SIG-M5 treated with dmso at 0.1 percent for 504 hours (cell line): ENCODE measurements at regions not wholly inside any gene's neighbourhood (a gene's known extent, or its start where the extent isn't known, plus 50 kb on each side); places are given as distances from the start of the nearest gene placed in this dataset.

Experiments used
- DNase-seq: peaks from one replicate; lab custom pipeline; 2025; ENCODE audit not compliant: unreplicated experiment; lab: John Stamatoyannopoulos, UW

GRCh38 chr11:119547511-119547910, 124.5 kb upstream of the THY1 start:
- DNase-seq, result no peak

GRCh38 chr11:119545978-119546915, 123.3 kb upstream of the THY1 start:
- DNase-seq, result no peak

GRCh38 chr11:119540370-119541125, 117.6 kb upstream of the THY1 start:
- DNase-seq, result no peak

GRCh38 chr11:119539583-119539982, 116.6 kb upstream of the THY1 start:
- DNase-seq, result no peak

- DNase-seq, result peak; percentile 63
Observed at GRCh38 chr11:119538753-119539152, 115.8 kb upstream of the THY1 start.

- DNase-seq, result no peak
Observed at GRCh38 chr11:119537306-119538253, 114.6 kb upstream of the THY1 start.

- DNase-seq, result no peak
Observed at GRCh38 chr11:119536801-119537200, 113.8 kb upstream of the THY1 start.

GRCh38 chr11:119533921-119534736, 111.2 kb upstream of the THY1 start:
- peak; percentile 29 for DNase-seq

- no peak for DNase-seq
Observed at GRCh38 chr11:119533462-119533861, 110.5 kb upstream of the THY1 start.

GRCh38 chr11:119532551-119532950, 109.6 kb upstream of the THY1 start:
- no peak for DNase-seq

- no peak for DNase-seq
Observed at GRCh38 chr11:119531623-119532022, 108.7 kb upstream of the THY1 start.

GRCh38 chr11:119531056-119531455, 108.1 kb upstream of the THY1 start:
- DNase-seq, result no peak

GRCh38 chr11:119530509-119530908, 107.5 kb upstream of the THY1 start:
- no peak for DNase-seq

- DNase-seq, result no peak
Observed at GRCh38 chr11:119529936-119530335, 107.0 kb upstream of the THY1 start.

GRCh38 chr11:119529063-119529845, 106.3 kb upstream of the THY1 start:
- DNase-seq, result no peak

- no peak for DNase-seq
Observed at GRCh38 chr11:119525867-119526196, 102.9 kb upstream of the THY1 start.

GRCh38 chr11:119525180-119525866, 102.4 kb upstream of the THY1 start:
- peak; percentile 38 for DNase-seq

GRCh38 chr11:119523539-119524157, 100.7 kb upstream of the THY1 start:
- no peak for DNase-seq
